Activated naive CD4-positive, alpha-beta T cell treated with anti-CD3 and anti-CD28 coated beads, Interleukin-2, amount 50 U/mL, for 16 hours (primary cell): ENCODE measurements at regions not wholly inside any gene's neighbourhood (a gene's known extent, or its start where the extent isn't known, plus 50 kb on each side); places are given as distances from the start of the nearest gene placed in this dataset.

Source experiments
- DNase-seq: peaks from one replicate; pipeline ENCODE4 v3.0.0-alpha.2; 2020

DNA sequence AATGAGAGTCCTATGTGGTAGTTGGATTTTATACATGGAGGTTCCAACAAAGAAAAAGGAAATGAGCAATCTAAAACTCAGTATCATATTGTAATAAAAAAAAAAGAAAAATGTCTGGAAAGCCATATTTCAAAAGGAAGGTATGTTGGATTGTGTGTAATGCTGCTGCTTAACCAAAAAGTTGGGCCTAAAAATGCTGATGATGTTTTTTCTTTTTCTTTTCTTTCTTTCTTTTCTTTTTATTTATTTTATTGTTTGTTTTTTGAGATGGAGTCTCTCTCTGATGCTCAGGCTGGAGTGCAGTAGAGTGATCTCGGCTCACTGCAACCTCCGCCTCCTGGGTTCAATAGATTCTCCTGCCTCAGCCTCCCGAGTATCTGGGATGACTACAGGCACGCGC lies 1424.0 kb upstream of the CDH6 start:
- no peak for DNase-seq

DNA sequence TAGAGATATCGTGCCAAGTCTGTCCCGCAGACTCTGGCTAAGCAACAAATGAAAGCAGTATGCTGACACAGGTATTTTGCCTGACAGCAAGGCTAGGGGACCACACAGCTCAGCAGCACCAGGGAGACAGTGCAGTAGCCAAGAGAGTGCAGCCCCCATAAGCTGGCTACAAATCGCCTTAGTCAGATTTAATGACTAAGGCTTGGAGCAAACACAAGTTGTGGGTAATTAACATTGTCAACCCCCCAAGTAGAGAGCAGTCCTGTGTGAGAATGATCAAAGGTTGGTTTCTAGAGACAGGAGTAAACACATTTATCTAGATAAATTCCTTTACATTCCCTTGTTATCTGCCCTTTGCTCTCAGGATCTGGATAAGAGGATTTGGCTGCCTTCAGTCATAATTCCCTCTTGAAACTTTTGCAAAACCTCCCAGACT lies 1434.5 kb upstream of the CDH6 start:
- DNase-seq: no peak

DNA sequence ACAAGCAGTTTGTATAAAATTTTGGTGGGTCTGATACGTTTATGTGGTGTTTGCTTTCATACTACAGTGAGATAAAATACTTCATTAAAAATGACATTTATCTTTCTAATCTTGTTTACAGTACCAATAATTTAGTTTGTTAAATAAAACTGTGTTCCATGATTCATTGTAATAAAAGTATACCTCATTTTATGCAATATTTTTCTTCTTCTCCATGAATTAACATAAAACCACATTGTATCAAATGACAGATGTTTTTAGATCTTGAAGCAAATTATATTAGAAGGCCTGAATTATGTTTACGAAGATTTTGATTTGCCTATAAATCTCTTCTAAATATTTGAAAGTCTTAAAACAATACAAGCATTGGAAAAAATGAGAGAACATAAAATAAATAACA lies 1443.0 kb upstream of the CDH6 start:
- no peak for DNase-seq

DNA sequence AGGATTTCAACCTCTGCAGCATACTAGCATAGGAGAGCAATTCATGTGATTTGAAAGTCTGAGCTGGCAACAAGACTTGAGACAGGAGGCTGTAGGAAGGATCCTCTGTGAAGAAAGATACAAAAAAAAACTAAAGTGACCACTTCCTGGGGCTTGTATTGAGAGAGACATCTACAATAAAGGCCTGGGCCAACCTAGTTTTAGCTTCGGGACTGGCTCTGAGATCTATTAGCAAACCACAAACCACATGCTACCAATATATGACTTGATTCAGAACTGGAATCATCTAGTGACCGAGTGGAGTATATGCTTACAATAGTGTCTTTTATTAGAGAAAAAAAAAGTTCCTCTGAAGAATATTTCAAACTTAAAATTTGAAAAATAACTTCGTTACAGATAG lies 1448.9 kb upstream of the CDH6 start:
- no peak for DNase-seq

DNA sequence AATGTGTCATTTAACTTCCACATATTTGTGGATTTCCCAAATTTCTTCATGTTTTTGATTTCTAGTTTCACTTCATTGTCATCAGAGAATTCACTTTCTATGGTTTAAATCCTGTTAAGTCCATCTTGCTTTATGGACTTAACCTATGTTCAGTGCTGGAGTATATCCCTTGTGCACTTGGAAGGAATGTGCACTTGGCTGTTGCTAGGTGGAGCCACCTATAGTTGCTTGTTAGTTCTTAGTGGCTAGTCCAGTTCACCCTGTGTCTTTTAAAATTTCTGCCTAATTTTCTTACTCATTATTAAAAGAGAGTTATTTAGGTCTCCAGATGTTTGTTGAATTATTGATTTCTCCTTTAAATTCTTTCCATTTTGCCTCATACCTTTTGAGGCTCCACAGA lies 1472.5 kb upstream of the CDH6 start:
- no peak for DNase-seq

- DNase-seq: no peak
Measured at GRCh38 chr5:29719171-29719570, 1474.3 kb upstream of the CDH6 start.

- DNase-seq: no peak
Measured at GRCh38 chr5:29715167-29715566, 1478.3 kb upstream of the CDH6 start.

- no peak for DNase-seq
Measured at GRCh38 chr5:29702875-29703274, 1490.6 kb upstream of the CDH6 start.

DNA sequence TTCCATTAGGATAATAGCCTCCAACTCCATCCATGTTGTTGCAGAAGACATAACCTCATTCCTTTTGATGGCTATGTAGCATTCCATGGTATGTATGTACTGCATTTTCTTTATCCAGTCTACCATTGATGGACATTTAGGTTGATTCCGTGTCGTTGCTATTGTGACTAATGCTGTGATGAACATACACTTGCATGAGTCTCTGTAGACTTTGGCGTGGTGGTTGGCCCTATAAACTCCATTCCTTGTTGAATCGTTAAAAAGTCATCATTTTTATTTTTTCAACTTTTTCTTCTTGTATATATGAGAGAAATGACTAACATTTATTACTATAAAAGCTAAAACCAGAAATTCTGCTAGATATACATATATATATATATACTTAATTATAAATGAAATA lies 1491.9 kb upstream of the CDH6 start:
- no peak for DNase-seq

GRCh38 chr5:29697785-29698414 lies 1495.6 kb upstream of the CDH6 start:
- no peak for DNase-seq

- DNase-seq: no peak
Measured at GRCh38 chr5:29697278-29697677, 1496.2 kb upstream of the CDH6 start.

DNA sequence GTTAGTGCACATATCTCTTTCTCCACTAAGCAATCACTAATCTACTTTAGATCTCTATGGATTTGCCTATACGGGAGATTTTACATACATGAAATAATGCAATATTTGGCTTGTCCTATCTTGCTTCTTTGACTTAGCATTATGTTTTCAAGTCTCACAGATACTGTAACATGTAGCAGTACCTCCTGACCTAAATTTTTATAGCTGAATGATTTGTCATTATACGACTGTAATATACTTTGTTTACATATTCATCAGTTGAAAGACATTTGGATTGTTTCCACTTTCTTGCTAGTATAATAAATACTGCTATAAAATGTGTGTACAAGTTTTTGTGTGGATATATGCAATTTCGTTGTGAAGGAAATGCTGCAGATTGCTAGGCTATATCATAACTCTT lies 1520.8 kb upstream of the CDH6 start:
- DNase-seq: no peak

DNA sequence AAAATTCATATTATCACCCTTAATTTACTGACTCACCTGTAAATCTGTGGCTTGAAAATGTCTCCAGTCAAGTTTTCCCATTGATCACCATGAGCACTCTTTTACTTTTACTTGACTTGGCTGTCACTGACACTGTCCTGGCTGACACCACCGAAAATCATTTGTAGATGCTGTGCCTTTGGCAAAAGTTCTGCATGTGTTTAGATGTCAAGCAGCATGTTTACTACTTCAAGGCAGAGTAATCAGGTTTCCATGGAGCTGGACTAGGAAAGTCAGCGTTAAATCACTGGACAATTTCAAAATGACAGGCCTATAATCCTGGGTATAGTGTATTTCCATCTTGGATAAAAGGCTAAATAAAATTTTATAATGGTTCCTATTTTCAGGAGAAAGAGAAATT lies 1530.6 kb upstream of the CDH6 start:
- no peak for DNase-seq

DNA sequence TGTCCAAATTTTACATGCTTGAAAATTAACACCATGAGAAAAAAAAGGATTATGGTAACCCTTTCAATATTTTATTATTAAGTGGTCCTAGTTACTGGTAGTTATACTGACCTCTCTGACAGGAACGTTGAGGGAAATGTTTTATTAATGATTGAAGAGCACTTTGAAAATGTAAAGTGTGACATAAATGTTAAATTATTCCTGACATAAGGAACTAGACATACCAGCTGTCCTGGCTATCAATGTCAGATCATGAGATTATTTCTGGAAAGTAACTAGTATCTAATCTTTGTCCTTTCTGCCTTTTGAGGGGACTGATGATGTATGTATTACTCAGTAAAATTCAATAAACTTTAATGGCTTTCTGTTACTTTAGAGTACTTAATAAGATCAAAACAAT lies 1538.5 kb upstream of the CDH6 start:
- no peak for DNase-seq

DNA sequence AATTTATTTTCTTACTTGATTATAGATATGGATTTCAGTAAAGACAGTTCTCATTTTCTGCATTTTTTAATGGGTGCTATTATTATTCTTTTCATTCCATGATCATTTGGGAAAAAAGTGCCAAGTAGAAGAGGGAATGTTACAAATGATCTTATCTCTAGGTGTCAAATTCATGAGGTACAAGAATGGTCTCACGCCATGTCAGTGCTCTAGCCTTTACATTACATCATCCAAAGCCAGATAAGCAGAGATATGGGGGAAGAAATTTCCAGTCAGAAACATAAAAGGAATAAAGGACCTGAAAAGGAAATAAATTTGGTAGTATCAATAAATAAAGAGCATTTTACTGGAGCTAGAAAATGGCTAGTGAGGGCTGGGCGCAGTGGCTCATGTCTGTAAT lies 1544.2 kb upstream of the CDH6 start:
- no peak for DNase-seq

GRCh38 chr5:29642601-29643000 lies 1550.9 kb upstream of the CDH6 start:
- no peak for DNase-seq

DNA sequence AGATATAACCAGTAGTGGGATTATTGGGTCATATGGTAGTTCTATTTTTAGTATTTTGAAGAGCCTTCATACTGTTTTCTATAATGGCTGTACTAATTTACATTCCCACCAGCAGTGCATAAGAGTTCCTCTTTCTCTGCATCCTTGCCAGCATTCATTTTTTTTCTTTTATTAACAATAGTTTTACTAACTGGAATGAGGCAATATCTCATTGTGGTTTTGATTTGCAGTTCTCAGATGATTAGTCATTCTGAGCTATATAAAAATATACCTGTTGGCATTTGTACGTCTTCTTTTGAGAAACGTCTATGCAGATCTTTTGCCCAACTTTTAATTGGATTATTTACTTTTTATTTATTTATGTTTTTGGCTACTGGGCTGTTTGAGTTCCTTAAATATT lies 1579.3 kb upstream of the CDH6 start:
- DNase-seq: no peak

- no peak for DNase-seq
Measured at GRCh38 chr5:29588236-29588635, 1605.2 kb upstream of the CDH6 start.

- DNase-seq: no peak
Measured at GRCh38 chr5:29587832-29588231, 1605.7 kb upstream of the CDH6 start.

GRCh38 chr5:29568028-29568427 lies 1625.5 kb upstream of the CDH6 start:
- no peak for DNase-seq

DNA sequence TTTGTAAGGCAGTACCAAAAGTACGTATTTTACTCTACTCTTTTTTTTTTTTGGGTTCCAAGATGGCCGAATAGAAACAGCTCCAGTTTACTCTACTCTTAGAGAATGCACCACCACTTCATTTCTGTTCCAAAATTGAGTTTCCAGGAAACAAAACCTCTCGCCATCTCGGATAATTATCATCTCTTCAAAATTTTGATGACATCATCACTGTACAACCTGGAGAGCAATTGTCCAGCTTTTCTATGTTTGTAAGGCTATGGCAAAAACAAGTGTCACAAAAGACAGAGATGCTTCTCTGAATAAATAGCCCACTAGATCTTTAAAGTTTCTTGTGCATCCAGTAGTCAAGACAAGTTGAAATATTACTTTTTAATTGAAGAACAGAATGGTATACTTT lies 1631.9 kb upstream of the CDH6 start:
- no peak for DNase-seq

GRCh38 chr5:29550523-29550922 lies 1643.0 kb upstream of the CDH6 start:
- no peak for DNase-seq

DNA sequence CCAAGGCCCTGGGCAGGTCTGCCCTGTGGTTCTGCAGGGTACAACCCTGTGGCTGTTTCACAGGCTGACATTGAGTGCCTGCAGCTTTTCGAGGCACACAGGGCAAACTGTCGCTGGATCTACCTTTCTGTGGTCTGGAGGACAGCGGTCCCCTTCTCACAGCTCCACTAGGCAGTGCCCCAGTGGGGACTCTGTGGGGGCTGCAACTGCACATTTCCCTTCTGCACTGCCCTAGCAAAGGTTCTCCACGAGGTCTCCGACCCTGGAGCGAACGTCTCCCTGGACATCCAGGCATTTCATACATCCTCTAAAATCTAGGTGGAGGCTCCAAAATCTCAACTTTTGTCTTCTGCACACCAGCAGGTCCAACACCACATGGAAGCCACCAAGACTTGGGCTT lies 1645.2 kb upstream of the CDH6 start:
- DNase-seq: no peak

DNA sequence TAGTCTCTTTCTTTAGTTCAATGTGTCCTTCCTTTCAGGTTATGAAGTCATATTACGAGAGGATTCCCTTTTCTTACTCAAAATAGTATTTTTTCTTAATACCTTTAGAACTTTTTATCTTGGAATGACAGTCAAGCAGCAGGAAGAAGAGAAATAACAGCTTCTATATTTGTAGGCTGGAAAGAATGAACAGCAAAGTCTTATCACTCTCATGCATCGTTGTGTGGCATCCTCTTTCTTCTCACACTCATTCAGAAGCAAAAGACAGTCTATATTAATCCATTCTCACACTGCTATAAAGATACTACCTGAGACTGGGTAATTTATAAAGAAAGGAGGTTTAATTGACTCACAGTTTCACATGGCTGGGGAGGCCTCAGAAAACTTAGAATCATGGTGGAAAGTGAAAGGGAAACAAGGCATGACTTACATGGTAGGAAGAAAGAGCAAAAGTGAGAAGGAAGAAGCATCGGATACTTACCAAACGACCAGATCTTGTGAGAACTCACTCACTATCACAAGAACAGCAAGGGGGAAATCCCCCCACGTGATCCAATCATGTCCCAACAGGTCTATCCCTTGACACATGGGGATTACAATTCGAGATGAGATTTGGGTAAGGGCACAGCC lies 1646.1 kb upstream of the CDH6 start:
- no peak for DNase-seq

- DNase-seq: no peak
Measured at GRCh38 chr5:29543501-29543900, 1650.0 kb upstream of the CDH6 start.
